ENCODE measurements at regions not wholly inside any gene's neighbourhood (a gene's known extent, or its start where the extent isn't known, plus 50 kb on each side); places are given as distances from the start of the nearest gene placed in this dataset.

DNA sequence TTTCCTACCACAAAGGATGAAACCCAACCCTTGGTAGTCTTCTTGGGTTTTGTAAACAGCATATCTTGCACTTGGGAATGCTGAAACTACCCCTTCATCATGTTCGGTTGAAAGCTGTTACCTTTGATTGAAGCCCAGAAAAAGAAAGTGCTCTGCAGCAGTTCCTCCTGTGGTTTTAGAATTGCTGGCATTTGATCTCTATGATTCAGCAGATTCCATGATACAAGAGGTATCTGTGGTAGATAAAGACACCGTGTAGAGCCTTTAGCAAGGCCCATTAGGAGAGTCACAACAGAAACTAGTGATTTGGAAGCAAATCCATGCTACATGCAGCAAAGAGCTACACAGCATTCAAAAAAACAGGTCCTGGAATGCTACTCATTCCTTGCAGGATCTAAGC lies 557.0 kb downstream of the TLE1 start:
- Mint-ChIP-seq H3K27me3 (ENCODE audit: low read depth) (peaks cover 4% of the 10 kb centered on the region), H3K4me3 (ENCODE audit: unreplicated experiment) (no peak overlapping the region), H3K4me1 (ENCODE audit: low read depth) (no peaks in the 10 kb centered on the region), H3K27ac (ENCODE audit: unreplicated experiment) (no peak overlapping the region), H3K9me3 (ENCODE audit: low read depth) (no peaks in the 10 kb centered on the region), H3K36me3 (ENCODE audit: low read depth) (no peaks in the 10 kb centered on the region)
- no peak for TF ChIP-seq CTCF (IDR thresholded peaks at IDR 0.05)
- DNase-seq (ENCODE audit: low spot score): no peak

- no peak overlapping the region for H3K4me3 Mint-ChIP-seq (ENCODE audit: unreplicated experiment)
- no peak for DNase-seq (ENCODE audit: low spot score)
- TF ChIP-seq CTCF (IDR thresholded peaks at IDR 0.05): no peak
Observed at GRCh38 chr9:81128701-81129100, 560.6 kb downstream of the TLE1 start.

GRCh38 chr9:81125446-81126092 lies 563.8 kb downstream of the TLE1 start:
- Mint-ChIP-seq H3K9me3 (ENCODE audit: low read depth) (peaks cover 2% of the 10 kb centered on the region), H3K27ac (ENCODE audit: unreplicated experiment) (no peak overlapping the region), H3K4me3 (ENCODE audit: unreplicated experiment) (no peak overlapping the region), H3K27me3 (ENCODE audit: low read depth) (peaks cover 4% of the 10 kb centered on the region), H3K36me3 (ENCODE audit: low read depth) (no peaks in the 10 kb centered on the region), H3K4me1 (ENCODE audit: low read depth) (no peaks in the 10 kb centered on the region)
- no peak for TF ChIP-seq CTCF (IDR thresholded peaks at IDR 0.05)
- no peak for DNase-seq (ENCODE audit: low spot score)

More at GRCh38 chr9:81128701-81129100, 560.6 kb downstream of the TLE1 start:
- no peaks in the 10 kb centered on the region for H3K4me1 Mint-ChIP-seq (ENCODE audit: low read depth)
- no peak overlapping the region for H3K27ac Mint-ChIP-seq (ENCODE audit: unreplicated experiment)
- peaks cover 4% of the 10 kb centered on the region for H3K27me3 Mint-ChIP-seq (ENCODE audit: low read depth)
- H3K36me3 Mint-ChIP-seq (ENCODE audit: low read depth): no peaks in the 10 kb centered on the region
- H3K9me3 Mint-ChIP-seq (ENCODE audit: low read depth): no peaks in the 10 kb centered on the region

GRCh38 chr9:81123526-81123925 lies 565.8 kb downstream of the TLE1 start:
- no peaks in the 10 kb centered on the region for H3K36me3 Mint-ChIP-seq (ENCODE audit: low read depth)
- H3K4me3 Mint-ChIP-seq (ENCODE audit: unreplicated experiment): no peak overlapping the region
- peaks cover 4% of the 10 kb centered on the region for H3K27me3 Mint-ChIP-seq (ENCODE audit: low read depth)
- DNase-seq (ENCODE audit: low spot score): no peak
- TF ChIP-seq CTCF (IDR thresholded peaks at IDR 0.05): no peak
- peaks cover 2% of the 10 kb centered on the region for H3K9me3 Mint-ChIP-seq (ENCODE audit: low read depth)
- no peaks in the 10 kb centered on the region for H3K4me1 Mint-ChIP-seq (ENCODE audit: low read depth)
- no peak overlapping the region for H3K27ac Mint-ChIP-seq (ENCODE audit: unreplicated experiment)

DNA sequence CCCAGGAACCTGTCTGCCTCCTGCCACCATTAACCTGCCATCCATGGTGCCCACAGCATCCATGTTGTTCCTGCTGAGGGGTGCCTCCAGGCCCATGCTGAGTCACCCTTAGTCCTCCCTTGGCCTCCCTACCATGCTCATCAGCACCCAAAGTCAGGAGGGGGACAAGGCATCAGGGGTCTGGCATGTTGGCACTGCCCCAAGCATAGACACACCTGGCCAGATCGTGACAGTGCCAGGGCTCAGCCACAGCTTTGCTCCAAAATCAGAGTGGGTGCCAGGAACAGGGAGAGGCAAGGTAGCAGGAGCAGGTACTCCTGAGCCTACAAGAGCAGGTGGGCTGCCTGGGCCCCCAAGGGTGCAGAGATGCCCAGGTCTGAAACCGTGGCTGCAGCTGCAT lies 566.6 kb downstream of the TLE1 start:
- Mint-ChIP-seq H3K36me3 (ENCODE audit: low read depth) (no peaks in the 10 kb centered on the region), H3K27ac (ENCODE audit: unreplicated experiment) (no peak overlapping the region), H3K4me3 (ENCODE audit: unreplicated experiment) (no peak overlapping the region), H3K9me3 (ENCODE audit: low read depth) (peaks cover 2% of the 10 kb centered on the region), H3K4me1 (ENCODE audit: low read depth) (no peaks in the 10 kb centered on the region), H3K27me3 (ENCODE audit: low read depth) (no peaks in the 10 kb centered on the region)
- no peak for DNase-seq (ENCODE audit: low spot score)
- TF ChIP-seq CTCF (IDR thresholded peaks at IDR 0.05): no peak

All from chondrocyte (in vitro differentiated cells).